ENCODE measurements at regions not wholly inside any gene's neighbourhood (a gene's known extent, or its start where the extent isn't known, plus 50 kb on each side); places are given as distances from the start of the nearest gene placed in this dataset.

GRCh38 chr7:25279705-25280104 is 51.4 kb upstream of the NPVF start:
- no peak for DNase-seq (ENCODE audit: low spot score)

- no peak for DNase-seq (ENCODE audit: low spot score)
Measured at GRCh38 chr7:25280181-25280580, 51.9 kb upstream of the NPVF start.

- DNase-seq (ENCODE audit: low spot score): no peak
Measured at GRCh38 chr7:25282194-25282593, 53.9 kb upstream of the NPVF start.

- DNase-seq (ENCODE audit: low spot score): no peak
Measured at GRCh38 chr7:25286756-25287155, 58.5 kb upstream of the NPVF start.

GRCh38 chr7:25287291-25287690 is 59.0 kb upstream of the NPVF start:
- DNase-seq (ENCODE audit: low spot score): no peak

GRCh38 chr7:25288556-25289307 is 60.4 kb upstream of the NPVF start:
- no peak for DNase-seq (ENCODE audit: low spot score)

- DNase-seq (ENCODE audit: low spot score): no peak
Measured at GRCh38 chr7:25289518-25289917, 61.2 kb upstream of the NPVF start.

- DNase-seq (ENCODE audit: low spot score): no peak
Measured at GRCh38 chr7:25294624-25295023, 66.3 kb upstream of the NPVF start.

- DNase-seq (ENCODE audit: low spot score): no peak
Measured at GRCh38 chr7:25295387-25295786, 67.1 kb upstream of the NPVF start.

- no peak for DNase-seq (ENCODE audit: low spot score)
Measured at GRCh38 chr7:25296086-25296485, 67.8 kb upstream of the NPVF start.

GRCh38 chr7:25297278-25297677 is 69.0 kb upstream of the NPVF start:
- DNase-seq (ENCODE audit: low spot score): peak; percentile 57

- DNase-seq (ENCODE audit: low spot score): no peak
Measured at GRCh38 chr7:25303281-25304181, 75.2 kb upstream of the NPVF start.

GRCh38 chr7:25304691-25305090 is 76.4 kb upstream of the NPVF start:
- no peak for DNase-seq (ENCODE audit: low spot score)

- DNase-seq (ENCODE audit: low spot score): no peak
Measured at GRCh38 chr7:25305831-25306230, 77.5 kb upstream of the NPVF start.

GRCh38 chr7:25307624-25308023 is 79.3 kb upstream of the NPVF start:
- DNase-seq (ENCODE audit: low spot score): no peak

- DNase-seq (ENCODE audit: low spot score): no peak
Measured at GRCh38 chr7:25308246-25308645, 80.0 kb upstream of the NPVF start.

- no peak for DNase-seq (ENCODE audit: low spot score)
Measured at GRCh38 chr7:25308906-25309705, 80.8 kb upstream of the NPVF start.

- no peak for DNase-seq (ENCODE audit: low spot score)
Measured at GRCh38 chr7:25310896-25311295, 82.6 kb upstream of the NPVF start.

GRCh38 chr7:25311346-25311745 is 83.1 kb upstream of the NPVF start:
- no peak for DNase-seq (ENCODE audit: low spot score)

GRCh38 chr7:25312968-25313367 is 84.7 kb upstream of the NPVF start:
- DNase-seq (ENCODE audit: low spot score): no peak

GRCh38 chr7:25313526-25313925 is 85.2 kb upstream of the NPVF start:
- DNase-seq (ENCODE audit: low spot score): no peak

GRCh38 chr7:25314094-25314730 is 85.9 kb upstream of the NPVF start:
- no peak for DNase-seq (ENCODE audit: low spot score)
